HEK293T (cell line): ENCODE measurements at regions not wholly inside any gene's neighbourhood (a gene's known extent, or its start where the extent isn't known, plus 50 kb on each side); places are given as distances from the start of the nearest gene placed in this dataset.

Experiments
- BHLHE40 ChIP-seq: fragments of 450-650 bp; IDR thresholded peaks from 2 replicates; pipeline ENCODE4 v1.6.1; 2016; ENCODE audit warnings: mild to moderate bottlenecking, moderate library complexity, borderline replicate concordance
- ELF4 ChIP-seq: fragments of 450-650 bp; IDR thresholded peaks from 2 replicates; pipeline ENCODE4 v1.6.1; 2017; ENCODE audit warnings: antibody characterized with exemption
- FOXA1 ChIP-seq: fragments of 450-650 bp; IDR thresholded peaks from 2 replicates; pipeline ENCODE4 v1.6.1; 2016; ENCODE audit warnings: mild to moderate bottlenecking
- FOXK2 ChIP-seq: fragments of 450-650 bp; IDR thresholded peaks from 2 replicates; pipeline ENCODE4 v1.6.1; 2016; ENCODE audit warnings: mild to moderate bottlenecking
- L3MBTL2 ChIP-seq: fragments of 450-650 bp; conservative IDR thresholded peaks from 2 replicates; pipeline ENCODE4 v1.6.1; 2016; ENCODE audit warnings: mild to moderate bottlenecking
- NFRKB ChIP-seq: fragments of 450-650 bp; IDR thresholded peaks from 2 replicates; pipeline ENCODE4 v1.6.1; 2016; ENCODE audit warnings: mild to moderate bottlenecking, moderate library complexity
- SUZ12 ChIP-seq: fragments of 450-650 bp; IDR thresholded peaks from 2 replicates; pipeline ENCODE4 v1.6.1; 2016; ENCODE audit warnings: mild to moderate bottlenecking

- TF ChIP-seq L3MBTL2: no peak
- TF ChIP-seq FOXK2: no peak
- TF ChIP-seq SUZ12: no peak
- TF ChIP-seq BHLHE40: no peak
- TF ChIP-seq NFRKB: no peak
- no peak for TF ChIP-seq FOXA1
- no peak for TF ChIP-seq ELF4
Measured at GRCh38 chr17:33936764-33937163, 318.3 kb upstream of the CCL2 start.
